NCI-H1417 treated with DMSO at 0.1 percent for 48 hours (cell line): ENCODE measurements at regions not wholly inside any gene's neighbourhood (a gene's known extent, or its start where the extent isn't known, plus 50 kb on each side); places are given as distances from the start of the nearest gene placed in this dataset.

ENCODE experiments used
- DNase-seq: peaks from one replicate; lab custom pipeline; 2025; lab: John Stamatoyannopoulos, UW

DNA sequence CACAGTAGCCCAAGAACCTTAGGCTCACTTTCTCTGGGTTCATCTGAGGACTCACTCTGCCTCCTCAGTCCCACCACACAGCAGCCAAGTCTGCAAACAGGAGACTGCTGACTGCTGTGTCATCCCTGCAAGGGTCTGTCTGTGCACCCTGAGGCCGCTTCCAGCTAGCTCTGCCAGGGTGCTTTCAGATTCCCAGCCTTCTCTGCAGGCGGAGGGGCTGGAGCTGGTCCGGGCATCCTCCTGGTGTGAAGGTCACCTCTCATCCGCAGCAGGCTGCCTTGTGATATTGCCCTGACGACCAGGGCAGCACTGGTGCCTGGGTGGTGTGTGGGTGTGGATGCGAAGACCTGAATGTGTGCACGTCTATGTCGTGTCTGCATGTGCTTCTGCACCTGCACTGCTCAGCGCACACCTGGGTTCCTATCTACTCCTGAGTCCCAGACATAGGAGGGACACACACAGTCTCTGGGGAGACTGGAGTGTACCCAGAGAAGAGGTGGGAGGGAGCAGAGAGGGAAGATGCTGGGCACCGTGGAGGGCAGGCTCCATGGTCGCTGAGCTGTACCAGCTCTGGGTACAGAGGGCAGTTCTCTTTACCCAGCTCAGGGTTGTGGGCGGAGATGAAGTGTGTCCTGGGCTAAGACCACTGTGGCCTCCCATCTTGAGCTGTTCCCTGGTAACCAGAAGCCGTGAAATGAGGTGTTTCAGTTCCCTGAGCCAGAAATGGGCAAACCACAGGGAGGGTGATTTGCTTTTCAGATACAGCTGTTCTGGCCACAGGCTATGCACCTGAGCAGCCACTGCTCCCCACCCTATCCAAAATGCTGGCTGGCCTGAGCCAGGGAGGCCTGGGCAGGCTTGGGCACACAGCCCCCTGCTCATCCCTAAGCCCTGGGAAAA is 160.9 kb upstream of the CSF3R start:
- DNase-seq: no peak

DNA sequence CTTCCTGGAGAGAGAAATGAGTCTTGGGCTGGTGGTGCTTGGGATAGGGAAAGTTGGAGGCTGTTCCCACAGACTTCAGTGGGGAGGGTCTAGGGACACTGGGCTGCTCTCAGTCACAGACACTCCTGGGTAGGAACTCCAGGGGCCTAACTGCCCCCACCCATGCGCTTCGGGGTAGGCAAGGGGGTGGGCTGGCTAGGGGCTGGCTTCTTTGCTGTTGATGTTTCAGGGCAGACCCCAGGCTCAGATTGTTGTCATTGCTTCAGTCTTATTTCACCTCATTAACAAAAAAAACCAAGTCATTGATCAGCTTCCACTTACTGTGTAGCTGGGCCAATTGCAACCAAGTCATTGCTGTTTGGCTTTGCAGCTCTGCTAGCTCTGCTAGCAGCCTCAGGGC is 160.1 kb upstream of the CSF3R start:
- DNase-seq: no peak

DNA sequence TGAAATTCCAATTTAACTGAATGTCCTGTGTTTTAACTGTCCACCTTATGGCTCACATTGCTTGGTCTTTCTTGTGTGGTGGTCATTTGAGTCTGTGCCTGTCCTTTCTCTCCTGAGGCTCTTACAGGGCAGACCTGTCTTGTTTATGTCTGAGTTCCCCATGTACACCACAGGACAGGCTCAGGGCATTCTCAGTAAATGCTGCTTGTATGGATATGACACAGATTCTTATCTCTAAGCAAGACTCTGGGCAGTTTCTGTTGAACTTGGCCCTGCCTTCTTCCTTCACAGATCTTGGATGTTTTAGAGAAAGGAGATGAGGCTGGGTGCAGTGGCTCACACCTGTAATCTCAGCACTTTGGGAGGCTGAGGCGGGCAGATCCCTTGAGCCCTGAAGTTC is 159.1 kb upstream of the CSF3R start:
- DNase-seq: no peak

DNA sequence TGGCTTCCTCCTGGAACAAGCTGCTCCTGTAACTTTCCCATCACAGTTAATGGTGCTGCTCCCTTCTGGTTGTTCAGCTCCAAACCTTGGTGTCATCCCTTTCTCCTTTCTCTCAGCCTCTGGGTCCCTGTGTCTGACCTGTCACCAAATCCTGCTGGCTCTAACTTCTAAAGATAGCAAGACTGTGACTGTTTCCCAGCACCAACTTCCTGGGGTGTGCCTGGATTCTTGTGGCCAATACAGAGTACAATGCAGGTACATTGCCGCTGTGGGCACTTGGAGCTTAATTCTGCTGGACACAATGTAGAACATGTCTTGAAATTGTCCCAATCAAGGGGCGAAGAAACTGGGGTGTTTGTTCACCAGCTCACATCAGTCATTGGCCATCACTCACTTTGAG is 156.7 kb upstream of the CSF3R start:
- no peak for DNase-seq

DNA sequence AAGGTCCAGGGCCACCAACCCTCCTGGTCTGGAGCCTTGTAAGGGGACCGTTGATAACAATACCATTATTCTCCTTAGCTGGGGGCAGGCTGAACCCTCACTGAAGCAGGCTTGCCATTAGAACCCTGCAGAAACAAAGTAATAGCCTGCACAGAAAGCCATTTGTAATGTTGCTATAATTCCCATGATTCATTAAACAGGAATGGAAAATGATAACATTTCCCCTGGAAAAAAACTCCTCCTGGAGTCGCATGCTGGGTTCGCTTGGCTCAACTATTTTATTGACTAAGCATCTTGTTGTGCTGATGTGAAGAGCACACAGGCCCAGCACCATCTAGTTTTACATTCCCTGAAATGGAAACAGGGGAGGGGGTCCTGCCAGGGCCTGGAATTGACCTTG is 155.6 kb upstream of the CSF3R start:
- DNase-seq: no peak

DNA sequence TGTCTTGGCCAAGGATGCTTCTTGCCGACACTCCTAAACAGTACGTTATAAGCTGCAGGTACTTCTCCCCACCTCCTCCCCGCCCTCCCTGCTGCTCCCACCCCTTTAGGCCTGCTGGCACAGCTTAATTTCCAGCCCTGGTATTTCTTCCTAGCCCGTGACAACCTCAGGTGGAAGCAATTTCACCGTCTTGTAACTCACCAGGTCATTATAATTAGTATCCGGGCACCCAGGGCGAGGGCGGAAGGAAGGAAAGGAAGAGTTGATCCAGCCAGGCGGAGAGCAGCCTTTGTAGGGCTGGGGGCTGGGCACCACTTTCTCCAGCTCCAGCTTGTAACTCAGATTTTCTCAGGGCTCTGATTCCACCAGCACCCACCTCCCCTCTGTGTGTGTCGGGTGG is 153.5 kb upstream of the CSF3R start:
- no peak for DNase-seq

DNA sequence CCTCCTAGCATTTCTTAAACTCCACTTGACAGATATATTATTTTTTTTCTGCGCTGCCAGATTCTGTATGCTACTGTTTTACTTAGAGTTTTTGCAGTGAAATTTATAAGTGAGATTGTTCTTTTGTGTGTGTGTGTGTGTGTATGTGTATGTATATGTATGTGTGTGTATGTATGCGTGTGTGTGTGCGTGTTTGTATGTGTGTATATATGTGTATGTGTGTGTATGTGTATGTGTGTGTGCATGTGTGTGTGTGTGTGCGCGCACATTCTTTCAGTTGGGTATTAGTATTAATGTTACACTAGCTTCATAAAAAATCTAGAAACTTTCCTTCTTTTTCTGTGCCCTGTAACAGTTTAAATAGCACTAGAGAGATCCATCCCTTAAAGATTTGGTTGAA is 152.6 kb upstream of the CSF3R start:
- DNase-seq: no peak

DNA sequence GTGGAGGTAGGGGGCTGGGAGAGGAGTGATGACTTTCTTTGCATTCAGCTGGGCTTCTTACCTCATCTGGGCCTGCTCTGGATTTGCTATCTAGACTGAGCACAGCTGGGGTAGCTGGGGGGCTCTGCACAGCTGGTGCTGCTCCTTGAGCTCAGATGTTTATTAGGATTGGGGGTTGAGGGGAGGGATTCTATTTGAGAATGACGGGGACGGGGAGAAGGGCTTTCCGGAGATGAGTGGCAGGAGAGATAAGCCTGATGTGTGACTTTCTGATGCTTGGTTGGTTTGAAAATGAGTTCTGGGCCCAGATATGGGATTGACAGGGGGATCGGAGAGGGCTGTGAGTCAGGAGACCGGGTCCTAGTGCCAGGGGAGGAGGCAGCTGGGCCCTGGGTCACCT is 146.1 kb upstream of the CSF3R start:
- no peak for DNase-seq

DNA sequence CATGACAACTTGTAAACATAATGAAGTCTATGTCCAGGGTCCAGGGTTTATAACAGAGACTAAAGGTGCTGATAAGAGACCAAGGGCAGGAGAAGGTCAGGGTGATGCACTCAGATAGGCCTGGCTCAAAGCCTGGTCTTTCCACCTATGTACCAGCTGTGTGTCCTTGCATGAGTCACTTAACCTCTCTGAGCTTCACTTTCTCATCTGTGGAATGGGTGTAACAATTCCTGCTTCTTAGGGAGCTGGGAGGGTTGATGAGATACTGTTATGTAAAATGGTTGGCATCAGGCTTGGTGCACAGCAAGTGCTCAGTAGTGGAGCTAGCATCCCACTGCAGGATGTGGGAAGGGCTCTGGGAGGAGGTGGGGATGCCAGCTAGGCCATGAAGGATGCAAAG is 143.7 kb upstream of the CSF3R start:
- no peak for DNase-seq

DNA sequence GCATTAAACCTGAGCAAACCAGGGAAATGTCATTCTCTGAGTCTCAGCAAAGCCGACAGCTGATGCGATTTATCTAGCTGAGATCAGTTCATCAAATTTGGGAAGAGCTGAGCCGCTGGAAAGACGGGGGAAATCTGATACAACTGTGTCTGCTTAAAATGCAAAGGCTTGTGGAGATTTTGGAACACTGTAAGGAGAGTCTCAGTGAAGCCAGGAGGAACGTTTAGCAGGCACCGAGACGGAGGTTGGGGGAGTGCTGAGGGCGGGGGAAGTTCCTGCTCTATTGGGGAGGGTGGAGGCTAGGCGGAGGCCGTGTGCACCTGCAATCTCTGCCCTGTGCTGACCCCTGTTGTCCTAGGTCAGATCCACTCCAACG is 143.2 kb upstream of the CSF3R start:
- DNase-seq: no peak

DNA sequence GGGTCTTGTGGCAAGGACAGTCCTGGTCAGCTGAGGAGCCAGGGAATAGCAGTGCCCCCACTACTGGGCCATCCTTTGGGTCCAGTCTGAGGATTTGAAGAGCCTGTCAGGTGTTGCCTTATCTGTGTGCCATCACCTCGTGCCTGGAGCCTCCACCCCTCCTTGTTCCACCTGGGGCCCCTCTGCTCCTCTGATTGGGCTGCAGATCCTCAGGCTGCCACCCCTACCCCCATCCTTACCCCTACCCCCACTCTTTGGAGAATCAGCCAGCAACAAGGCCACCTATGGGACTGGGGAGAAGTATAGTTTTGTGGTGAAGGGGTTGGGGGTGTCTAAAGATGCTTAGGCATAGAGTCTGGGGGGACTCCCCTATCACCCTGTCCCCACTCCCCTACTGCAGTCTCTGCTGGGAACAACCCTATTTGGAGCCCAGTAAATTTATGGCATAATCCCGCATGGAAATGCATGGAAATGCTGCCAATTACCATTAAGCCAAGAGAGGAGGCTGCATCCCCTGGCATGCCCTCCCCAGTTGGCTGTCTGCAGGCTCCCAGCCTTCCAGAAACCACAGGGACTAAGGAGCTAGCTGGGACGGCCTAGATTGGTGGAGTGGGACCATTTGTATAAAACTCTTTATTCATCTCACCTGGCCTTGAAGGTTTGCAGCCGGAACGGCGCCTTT is 142.7 kb upstream of the CSF3R start:
- DNase-seq: no peak

DNA sequence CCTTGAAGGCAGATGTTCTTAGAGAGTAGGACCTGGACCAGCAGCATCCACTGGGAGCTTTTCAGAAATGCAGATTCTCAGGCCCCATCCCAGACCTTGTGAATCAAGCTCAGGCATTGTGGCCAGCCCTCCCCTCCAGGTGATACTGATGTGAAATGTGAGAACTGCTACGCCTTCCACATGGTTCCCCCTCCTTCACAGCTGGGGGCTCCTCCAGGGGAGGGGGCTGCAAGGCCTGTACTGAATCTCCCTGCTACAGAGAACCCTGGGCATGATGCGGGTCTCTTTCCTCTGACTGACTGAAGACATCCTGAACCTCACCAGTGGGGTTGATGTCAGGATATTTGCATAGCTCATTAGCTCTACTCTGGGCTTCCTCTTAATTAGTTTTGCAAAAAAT is 141.8 kb upstream of the CSF3R start:
- DNase-seq: no peak

DNA sequence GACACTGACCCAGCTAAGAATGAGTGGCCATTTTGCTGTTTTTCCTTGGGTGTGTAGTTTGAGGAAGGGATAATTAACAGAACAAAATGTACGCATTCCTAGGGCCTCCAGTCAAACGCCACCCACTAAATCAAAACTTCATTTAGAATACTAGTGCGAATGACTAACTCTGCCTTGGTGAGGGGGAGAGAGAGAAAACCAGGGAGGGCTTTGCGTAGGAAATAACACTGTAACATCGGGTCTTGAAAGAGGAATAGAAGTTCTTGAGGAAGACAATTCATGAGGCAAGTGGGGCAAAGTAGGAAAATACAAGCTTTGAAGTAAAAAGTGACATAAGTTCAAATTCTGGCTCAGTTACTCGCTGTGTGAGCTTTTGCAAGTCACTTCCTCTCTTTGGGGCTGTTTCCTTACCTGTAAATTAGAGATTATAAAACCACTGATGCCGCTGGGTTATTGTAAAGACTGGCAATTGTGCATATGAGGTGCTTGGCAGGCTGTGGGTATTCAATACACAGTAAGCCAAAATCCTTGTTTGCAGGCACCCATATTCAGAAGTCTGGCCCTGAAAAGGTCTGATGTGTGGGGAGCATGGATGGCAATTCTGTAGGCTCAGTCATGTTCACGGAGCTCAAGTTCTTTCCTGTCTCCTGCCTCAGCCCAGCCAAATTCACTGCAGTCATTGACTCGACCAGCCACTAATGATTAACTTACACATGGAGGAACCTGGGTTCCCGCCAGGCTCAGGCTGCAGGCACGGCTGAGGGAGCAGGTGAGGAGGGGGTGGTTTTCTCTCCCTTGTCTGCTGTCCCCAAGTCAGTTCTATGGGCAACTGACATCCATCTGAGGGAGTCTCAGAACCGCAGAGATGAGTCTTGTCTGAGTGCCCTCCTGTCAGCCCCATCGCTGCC is 140.3 kb upstream of the CSF3R start:
- DNase-seq: no peak

DNA sequence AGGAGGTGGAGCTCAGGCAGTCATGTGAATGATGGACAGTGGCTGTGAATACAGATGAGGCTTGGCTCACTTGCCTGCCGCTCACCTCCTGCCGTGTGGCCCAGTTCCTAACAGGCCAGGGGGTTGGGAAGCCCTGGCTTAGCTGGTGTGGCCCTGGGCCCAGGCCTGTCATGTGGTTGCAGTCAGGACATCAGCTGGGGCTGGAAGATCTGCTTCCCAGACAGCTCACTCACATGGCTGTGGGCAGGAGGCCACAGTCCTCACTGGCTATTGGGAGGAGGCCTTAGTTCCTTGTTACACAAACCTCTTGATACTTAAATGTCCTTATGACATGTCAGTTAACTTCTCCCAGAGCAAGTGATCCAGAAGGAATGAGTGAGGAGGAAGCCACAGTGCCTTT is 138.8 kb upstream of the CSF3R start:
- DNase-seq: no peak

DNA sequence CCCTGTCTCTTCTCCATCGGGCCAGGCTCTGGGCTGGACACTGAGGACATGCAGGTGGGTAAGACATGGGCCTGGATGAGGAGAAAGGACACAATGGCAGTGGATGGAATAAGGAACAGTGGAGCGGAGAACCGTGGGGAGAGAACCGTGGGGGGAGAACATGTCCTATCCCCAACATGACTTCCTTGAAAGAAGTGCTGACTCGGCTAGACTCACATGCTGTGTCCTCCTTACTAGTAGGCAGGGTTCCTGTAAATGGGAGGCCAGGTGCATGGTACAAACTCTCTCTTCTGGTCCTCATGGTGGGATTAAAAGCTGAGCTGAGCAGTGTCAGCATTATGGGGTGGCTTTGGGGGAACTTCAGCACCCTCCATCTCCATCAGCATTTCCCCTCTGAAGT is 137.4 kb upstream of the CSF3R start:
- no peak for DNase-seq

DNA sequence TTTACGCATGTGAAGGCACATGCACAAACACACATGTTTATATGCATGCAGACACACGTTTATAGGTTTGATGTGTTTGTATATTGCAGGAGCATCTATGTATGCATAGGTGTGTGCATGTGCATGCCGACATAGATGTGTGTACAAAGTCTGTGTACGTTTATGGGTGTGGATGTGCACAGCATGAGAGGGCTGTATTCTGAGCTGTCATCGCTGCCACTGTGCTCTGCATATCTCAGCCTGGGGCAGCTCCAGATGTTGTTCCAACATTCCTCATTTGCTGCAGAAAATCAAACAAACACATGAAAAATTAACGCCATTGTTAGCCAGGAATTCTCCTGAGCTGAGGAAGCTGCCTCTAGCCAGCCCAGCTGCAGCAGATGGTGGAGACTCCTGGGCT is 132.3 kb upstream of the CSF3R start:
- DNase-seq: no peak

DNA sequence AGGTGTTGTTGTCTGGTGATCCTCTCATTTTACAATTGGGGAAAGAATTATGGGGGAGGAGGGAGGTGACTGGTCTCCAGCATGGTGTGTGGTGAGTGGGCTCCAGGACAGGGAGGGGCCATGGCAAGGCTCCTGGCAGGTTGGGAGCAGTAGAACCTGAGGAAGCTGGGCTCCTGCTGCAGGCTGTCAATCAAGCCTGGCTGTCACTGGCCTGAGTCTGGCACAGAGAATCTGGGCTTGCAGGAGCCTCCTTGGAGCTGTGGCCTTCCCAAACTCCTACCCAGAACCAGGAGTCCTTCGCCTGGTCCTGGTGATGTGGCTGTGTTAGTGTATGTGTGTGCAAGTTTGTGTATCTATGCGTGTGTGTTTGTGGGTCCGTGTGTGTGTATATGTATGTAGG is 131.9 kb upstream of the CSF3R start:
- no peak for DNase-seq

DNA sequence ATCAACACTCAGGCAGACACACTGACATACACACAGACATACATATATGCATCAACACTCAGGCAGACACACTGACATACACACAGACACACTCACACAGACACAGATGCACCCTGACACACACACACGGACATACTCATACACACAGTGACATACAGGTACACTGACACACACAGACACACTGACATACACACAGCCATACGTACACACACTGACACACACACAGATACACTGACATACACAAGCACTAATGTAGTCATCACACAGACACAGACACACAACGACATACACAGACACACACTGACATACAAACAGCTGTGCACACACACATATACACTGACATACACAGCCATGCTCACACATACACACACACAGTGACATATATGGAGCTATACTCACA is 131.0 kb upstream of the CSF3R start:
- no peak for DNase-seq

DNA sequence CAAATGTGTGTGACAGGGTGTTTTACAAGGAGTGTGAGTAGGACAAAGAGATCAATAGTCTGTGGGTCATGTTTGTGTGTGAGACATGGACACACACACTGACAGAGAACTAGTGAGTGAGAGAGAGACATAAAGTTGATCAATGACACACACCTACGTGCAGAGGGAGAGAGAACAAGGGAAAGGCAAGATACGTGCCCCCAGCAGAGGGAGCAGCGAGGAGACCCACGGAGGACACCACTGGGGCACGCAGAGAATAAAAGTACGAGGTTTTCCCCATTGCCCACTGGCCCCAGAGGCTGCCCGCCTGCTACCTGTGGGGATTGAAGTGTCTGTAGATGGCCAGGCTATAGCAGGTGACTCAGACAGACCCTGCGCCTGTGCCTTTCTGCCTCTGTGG is 130.2 kb upstream of the CSF3R start:
- no peak for DNase-seq

DNA sequence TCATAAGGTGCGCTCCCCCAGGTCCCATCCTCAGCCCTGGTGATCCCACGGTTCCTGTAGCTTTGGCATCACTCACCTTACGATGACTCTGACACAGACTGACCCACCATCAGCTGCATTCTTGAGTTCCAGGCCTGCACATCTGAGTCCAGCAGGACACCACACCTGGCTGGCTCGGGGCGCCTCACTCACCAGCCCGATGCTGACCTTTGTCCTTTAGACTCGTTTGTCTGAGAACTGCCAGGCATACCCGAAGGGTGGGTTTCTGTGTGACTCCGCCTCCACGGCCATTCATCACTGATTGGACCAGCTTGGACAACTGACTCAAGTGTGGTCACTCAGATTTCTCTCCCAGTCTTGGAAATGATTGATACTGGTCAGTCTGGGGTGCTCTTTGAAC is 129.4 kb upstream of the CSF3R start:
- DNase-seq: no peak

DNA sequence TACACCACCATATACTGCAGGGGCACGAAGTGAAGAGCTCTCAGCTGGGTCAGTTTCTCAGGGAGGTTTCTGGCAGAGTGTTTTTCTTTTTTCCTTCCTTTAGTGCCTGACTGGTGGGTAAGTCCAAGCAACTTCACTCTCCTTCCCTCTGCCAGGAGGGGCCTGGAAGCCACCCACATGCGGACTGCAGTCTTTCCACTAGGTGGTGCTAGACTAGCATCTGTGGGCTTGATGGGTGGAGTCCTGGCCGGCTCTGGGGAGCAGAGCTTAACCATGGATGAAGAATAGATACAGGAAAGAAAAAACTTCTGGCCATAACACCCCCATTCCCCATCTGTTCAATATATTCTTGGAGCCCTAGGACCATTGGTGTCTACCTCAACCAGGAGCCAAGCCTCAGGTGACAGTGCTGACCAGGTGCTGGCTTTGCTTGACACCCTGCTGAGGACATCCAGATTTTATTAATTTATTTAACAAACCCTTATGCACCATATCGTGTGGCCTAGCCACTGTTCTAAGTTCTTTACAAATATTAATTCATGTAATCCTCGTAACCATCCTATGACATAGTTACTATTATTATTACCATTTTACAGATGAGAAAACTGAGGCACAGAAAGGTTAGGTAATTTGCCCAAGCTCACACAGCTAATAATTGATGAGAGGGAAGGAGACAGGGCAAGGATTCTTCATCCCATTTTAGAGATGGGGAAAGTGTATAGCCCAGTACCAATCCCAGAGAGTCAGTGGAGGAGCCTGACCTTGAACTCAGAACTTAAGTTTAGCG is 126.7 kb upstream of the CSF3R start:
- DNase-seq: no peak

DNA sequence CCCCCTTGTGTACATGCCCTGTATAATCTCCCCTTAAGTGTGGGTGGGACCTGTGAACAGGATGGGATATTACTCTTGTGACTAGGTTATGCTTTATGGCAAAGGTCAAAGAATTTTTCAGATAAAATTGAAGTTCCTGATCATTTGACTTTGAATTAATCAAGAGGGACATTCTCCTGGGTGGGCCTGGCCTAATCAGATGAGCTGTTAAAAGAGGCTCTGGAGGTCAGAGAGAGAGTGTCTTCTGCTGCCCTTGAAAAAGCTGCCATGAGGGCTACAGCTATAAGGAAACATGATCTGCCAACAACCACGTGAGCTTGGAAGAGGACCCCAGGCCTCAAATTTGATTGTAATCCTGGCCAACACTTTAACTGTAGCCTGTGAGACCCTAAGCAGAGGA is 125.6 kb upstream of the CSF3R start:
- no peak for DNase-seq
